Neural cell (in vitro differentiated cells): ENCODE measurements at regions not wholly inside any gene's neighbourhood (a gene's known extent, or its start where the extent isn't known, plus 50 kb on each side); places are given as distances from the start of the nearest gene placed in this dataset.
"Not testable (repeated sequence)": the region's sequence is repeated elsewhere in the genome, so short reads cannot be mapped to it uniquely, and the experiment has no call there.

ENCODE experiments used
- H2AFZ ChIP-seq: fragments of 200-600, 300-800 bp; sonication (generic), shearing (Covaris generic); 2 replicates; pipeline ENCODE4 v1.6.0; 2014; ENCODE audit warnings: low read depth, mild to moderate bottlenecking, antibody characterized with exemption, low read length, moderate library complexity
- H3F3A ChIP-seq: fragments of 200-600 bp; shearing (Covaris generic); 2 replicates; pipeline ENCODE4 v1.6.1; 2016; ENCODE audit warnings: mild to moderate bottlenecking, moderate library complexity, mixed read lengths, antibody characterized with exemption, low read length; ENCODE audit not compliant: insufficient read depth, poor library complexity, severe bottlenecking
- H3K27ac ChIP-seq: fragments of 200-600, 300-800 bp; sonication (generic), shearing (Covaris generic); 2 replicates; pipeline ENCODE4 v1.5.1; 2014; ENCODE audit warnings: mild to moderate bottlenecking, low read length, moderate library complexity
- H3K27me3 ChIP-seq: fragments of 300-800, 200-600 bp; sonication (generic), shearing (Covaris generic); 2 replicates; pipeline ENCODE4 v1.6.0; 2014; ENCODE audit warnings: mild to moderate bottlenecking, low read depth, low read length, moderate library complexity; ENCODE audit not compliant: insufficient read depth
- H3K36me3 ChIP-seq: fragments of 300-800, 200-600 bp; sonication (generic), shearing (Covaris generic); 2 replicates; pipeline ENCODE4 v1.5.1; 2014; ENCODE audit warnings: mild to moderate bottlenecking, antibody characterized with exemption, low read length, moderate library complexity; ENCODE audit not compliant: insufficient read depth
- H3K4me2 ChIP-seq: fragments of 300-800, 200-600 bp; sonication (generic), shearing (Covaris generic); 2 replicates; pipeline ENCODE4 v1.6.0; 2014; ENCODE audit warnings: mild to moderate bottlenecking, low read length
- H3K4me3 ChIP-seq: fragments of 300-800, 200-600 bp; sonication (generic), shearing (Covaris generic); 2 replicates; pipeline ENCODE4 v1.5.1; 2014; ENCODE audit warnings: mild to moderate bottlenecking, low read length, moderate library complexity
- H3K79me2 ChIP-seq: fragments of 200-600 bp; shearing (Covaris generic); replicated peaks from 2 replicates; pipeline ENCODE4 v1.6.0; 2014; ENCODE audit warnings: mild to moderate bottlenecking, low read length, moderate library complexity; ENCODE audit not compliant: insufficient read depth
- H3K9ac ChIP-seq: fragments of 300-800, 200-600 bp; sonication (generic), shearing (Covaris generic); 2 replicates; pipeline ENCODE4 v1.6.1; 2016; ENCODE audit warnings: mild to moderate bottlenecking, low read length, mixed read lengths
- H3K9me2 ChIP-seq: fragments of 200-600 bp; shearing (Covaris generic); 2 replicates; pipeline ENCODE4 v1.6.1; 2016; ENCODE audit warnings: mild to moderate bottlenecking, low read length, mixed read lengths; ENCODE audit not compliant: insufficient read depth
- H3K9me3 ChIP-seq: fragments of 200-600, 300-800 bp; sonication (generic), shearing (Covaris generic); 2 replicates; pipeline ENCODE4 v1.6.1; 2016; ENCODE audit warnings: mild to moderate bottlenecking, mixed run types, low read length, moderate library complexity, mixed read lengths
- H4K20me1 ChIP-seq: fragments of 200-600 bp; shearing (Covaris generic); 2 replicates; pipeline ENCODE4 v1.6.1; 2016; ENCODE audit warnings: mild to moderate bottlenecking, mixed run types; ENCODE audit not compliant: insufficient read depth
- CTCF ChIP-seq: fragments of 450-650 bp; IDR thresholded peaks from 2 replicates; pipeline ENCODE4 v1.5.1; 2014; ENCODE audit warnings: antibody characterized with exemption, mild to moderate bottlenecking, moderate library complexity; ENCODE audit not compliant: poor library complexity, severe bottlenecking
- EP300 ChIP-seq: fragments of 450-650 bp; conservative IDR thresholded peaks from 2 replicates; pipeline ENCODE4 v1.6.1; 2014; ENCODE audit warnings: antibody characterized with exemption, mild to moderate bottlenecking, moderate library complexity; ENCODE audit not compliant: poor library complexity, severe bottlenecking
- EZH2 ChIP-seq: fragments of 200-600, 300-800 bp; shearing (Covaris generic), sonication (generic); IDR thresholded peaks from 2 replicates; pipeline ENCODE4 v1.6.1; 2014; ENCODE audit warnings: antibody characterized with exemption, low read length, borderline replicate concordance, mild to moderate bottlenecking; ENCODE audit not compliant: insufficient read depth, poor library complexity, severe bottlenecking
- MXI1 ChIP-seq: fragments of 450-650 bp; conservative IDR thresholded peaks from 2 replicates; pipeline ENCODE4 v1.6.1; 2014; ENCODE audit warnings: antibody characterized with exemption, mild to moderate bottlenecking; ENCODE audit not compliant: poor library complexity, severe bottlenecking
- POLR2AphosphoS5 ChIP-seq: IDR thresholded peaks from 2 replicates; pipeline ENCODE4 v1.6.1; 2012
- RAD21 ChIP-seq: fragments of 450-650 bp; conservative IDR thresholded peaks from 2 replicates; pipeline ENCODE4 v1.6.1; 2014; ENCODE audit warnings: antibody characterized with exemption, mild to moderate bottlenecking, moderate library complexity
- REST ChIP-seq: IDR thresholded peaks from 2 replicates; pipeline ENCODE4 v1.6.1; 2012; ENCODE audit warnings: borderline replicate concordance
- SMC3 ChIP-seq: fragments of 450-650 bp; conservative IDR thresholded peaks from 2 replicates; pipeline ENCODE4 v1.6.1; 2014; ENCODE audit warnings: antibody characterized with exemption, mild to moderate bottlenecking, moderate library complexity; ENCODE audit not compliant: poor library complexity
- TAF1 ChIP-seq: IDR thresholded peaks from 2 replicates; pipeline ENCODE4 v1.6.1; 2012; ENCODE audit warnings: low read depth

GRCh38 chr5:83410319-83410718 lies 61.2 kb upstream of the VCAN start:
- H3K9ac ChIP-seq, H3K36me3 ChIP-seq, H3K4me3 ChIP-seq, H3K79me2 ChIP-seq, H2AFZ ChIP-seq, H3K4me2 ChIP-seq, H3K9me2 ChIP-seq, H3F3A ChIP-seq, H3K9me3 ChIP-seq, H3K27ac ChIP-seq, H3K27me3 ChIP-seq, H4K20me1 ChIP-seq: not testable (repeated sequence)

GRCh38 chr5:83414601-83415000 lies 56.9 kb upstream of the VCAN start:
- H3K79me2 ChIP-seq: no peaks in the 10 kb centered on the region
- H2AFZ ChIP-seq: no peak overlapping the region
- no peaks in the 10 kb centered on the region for H3K9me2 ChIP-seq
- H3K4me2 ChIP-seq: no peak overlapping the region
- no peak overlapping the region for H3K4me3 ChIP-seq
- no peaks in the 10 kb centered on the region for H3K27me3 ChIP-seq
- no peaks in the 10 kb centered on the region for H3K9me3 ChIP-seq
- H4K20me1 ChIP-seq: no peaks in the 10 kb centered on the region
- H3K27ac ChIP-seq: no peak overlapping the region
- H3K9ac ChIP-seq: no peak overlapping the region
- H3K36me3 ChIP-seq: no peaks in the 10 kb centered on the region
- H3F3A ChIP-seq: peaks cover 8% of the 10 kb centered on the region
- TF ChIP-seq REST (no peak), EP300 (no peak), EZH2 (no peak), SMC3 (no peak), MXI1 (no peak), CTCF (no peak), TAF1 (no peak), POLR2AphosphoS5 (no peak), RAD21 (no peak)

GRCh38 chr5:83417884-83418283 lies 53.7 kb upstream of the VCAN start:
- TF ChIP-seq MXI1 (no peak), POLR2AphosphoS5 (peak; percentile 51), SMC3 (peak; percentile 17)

More at GRCh38 chr5:83417884-83418283, 53.7 kb upstream of the VCAN start:
- Histone ChIP-seq H3K9me2 (no peaks in the 10 kb centered on the region), H3F3A (peaks cover 8% of the 10 kb centered on the region), H4K20me1 (no peaks in the 10 kb centered on the region), H3K9me3 (no peaks in the 10 kb centered on the region), H3K79me2 (peaks cover 5% of the 10 kb centered on the region), H3K36me3 (no peaks in the 10 kb centered on the region), H3K27ac (peak overlapping the region; percentile 96), H2AFZ (peak overlapping the region; percentile 42), H3K4me3 (peak overlapping the region; percentile 60), H3K4me2 (peak overlapping the region; percentile 31), H3K9ac (peak overlapping the region; percentile 71), H3K27me3 (no peaks in the 10 kb centered on the region)
